ENCODE measurements at regions not wholly inside any gene's neighbourhood (a gene's known extent, or its start where the extent isn't known, plus 50 kb on each side); places are given as distances from the start of the nearest gene placed in this dataset.

DNA sequence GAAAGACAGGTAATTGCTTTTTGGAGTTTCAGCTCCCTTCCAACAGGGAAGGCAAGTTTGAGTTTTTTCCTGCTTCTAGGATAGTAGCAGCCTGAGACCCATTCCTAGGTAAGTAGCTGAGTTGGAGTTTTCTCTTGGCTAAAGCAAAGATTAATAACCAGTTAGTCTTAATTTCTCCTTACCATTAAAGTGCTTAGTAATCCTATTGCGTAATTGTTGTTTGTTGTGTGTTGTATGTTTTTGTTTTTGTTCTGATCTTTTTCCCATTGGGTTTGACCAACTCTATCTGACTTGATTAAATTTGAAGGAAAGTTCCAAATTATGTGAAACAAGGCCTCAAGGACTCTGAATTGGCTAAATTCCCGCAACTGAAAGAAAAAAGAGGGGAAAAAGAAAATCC lies 83.5 kb downstream of the TBX22 start:
- no peak for DNase-seq (ENCODE audit: low read depth in 2 of 3, low spot score in 1 of 3)

DNA sequence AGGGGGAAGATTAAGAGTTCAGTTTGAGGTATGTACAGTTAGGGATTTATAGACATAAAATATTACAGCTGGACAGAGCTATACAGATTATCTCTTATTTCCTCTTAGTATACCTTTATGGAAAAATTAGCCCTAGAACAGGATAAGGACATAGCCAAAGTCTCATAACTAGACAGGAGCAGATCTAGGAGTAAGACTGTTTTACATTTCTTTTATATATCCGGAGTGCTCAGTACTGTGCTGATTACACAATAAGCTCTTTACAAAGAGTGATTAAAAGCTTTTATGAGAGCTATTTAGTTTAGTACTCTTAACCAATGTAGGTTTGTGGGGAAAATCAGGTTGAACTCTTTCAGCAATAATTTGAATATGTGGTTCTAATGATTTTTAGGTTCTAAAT lies 105.8 kb downstream of the TBX22 start:
- no peak for DNase-seq (ENCODE audit: low read depth in 2 of 3, low spot score in 1 of 3)

DNA sequence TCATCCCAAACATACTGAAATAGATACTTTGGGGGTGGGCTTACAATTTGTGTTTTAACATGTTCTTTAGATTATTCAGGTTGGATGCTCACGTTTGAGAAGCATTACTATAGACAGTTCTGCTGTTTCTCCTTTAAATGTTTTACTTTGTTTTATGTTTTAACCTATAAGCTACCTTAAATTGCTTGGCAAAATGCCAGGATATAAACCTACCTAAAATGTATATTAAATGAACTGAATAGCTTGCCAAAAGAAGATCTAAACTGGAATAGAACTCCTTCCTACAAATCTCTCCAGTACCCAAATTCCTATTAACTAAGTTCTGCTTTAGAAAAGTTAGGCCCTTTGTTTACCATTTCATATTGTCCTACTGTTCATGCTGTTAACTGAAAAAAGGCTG lies 124.4 kb downstream of the TBX22 start:
- DNase-seq (ENCODE audit: low read depth in 2 of 3, low spot score in 1 of 3): no peak

DNA sequence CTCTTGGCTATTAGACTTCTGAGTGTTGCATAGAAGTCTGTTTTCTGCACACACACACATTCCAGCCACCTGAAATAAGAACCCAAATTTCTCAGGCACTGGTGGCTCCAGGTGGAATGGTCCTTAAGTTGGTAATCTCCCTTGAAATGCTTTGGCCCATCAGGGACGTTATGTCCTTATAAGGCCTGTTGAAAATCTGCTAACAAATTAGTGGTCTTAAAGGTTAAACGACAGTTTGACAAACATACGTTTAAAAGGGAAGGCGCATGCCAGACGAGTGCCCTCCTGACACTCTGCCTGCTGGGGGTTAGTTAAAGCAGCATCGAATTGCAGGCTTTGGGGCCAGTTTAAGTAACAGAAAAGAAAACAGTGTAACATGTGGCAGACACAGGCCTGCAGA lies 125.0 kb downstream of the TBX22 start:
- no peak for DNase-seq (ENCODE audit: low read depth in 2 of 3, low spot score in 1 of 3)

DNA sequence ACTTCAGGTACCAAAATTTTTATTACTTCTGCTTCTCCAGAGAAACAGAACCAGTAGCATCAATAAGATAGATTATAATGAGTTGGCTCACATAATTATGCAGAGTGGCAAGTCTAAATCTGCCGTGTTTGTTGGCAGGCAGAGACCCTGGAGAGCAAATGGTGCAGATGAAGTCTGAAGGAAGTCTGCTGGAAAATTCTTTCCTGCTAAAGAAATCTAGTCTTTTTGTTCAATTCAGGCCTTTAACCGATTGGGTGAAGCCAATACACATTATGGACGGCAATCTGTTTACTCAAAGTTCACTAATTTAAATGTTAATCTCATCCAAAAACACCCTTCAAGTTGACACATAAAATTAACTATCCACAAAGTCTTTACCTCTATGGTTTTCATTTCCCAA lies 156.0 kb downstream of the TBX22 start:
- DNase-seq (ENCODE audit: low read depth in 2 of 3, low spot score in 1 of 3): no peak

DNA sequence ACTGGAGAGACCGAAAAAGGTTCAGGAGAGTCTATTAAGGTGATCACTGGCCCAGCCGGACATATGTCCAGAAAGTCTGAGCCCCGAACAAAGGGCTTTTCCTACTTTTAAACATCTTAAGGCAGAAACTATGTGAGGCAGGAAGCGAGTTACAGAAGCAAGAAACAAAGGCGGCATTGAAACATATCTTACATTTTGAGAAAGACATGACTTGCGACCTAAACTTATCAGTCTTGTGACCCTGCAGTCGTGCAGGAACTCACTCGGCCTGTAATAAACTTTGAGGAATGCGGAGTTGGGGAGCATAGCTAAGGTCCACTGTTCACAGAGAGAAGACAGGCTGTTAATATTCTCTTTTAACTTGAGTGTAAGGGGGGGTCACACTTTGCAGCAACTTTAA lies 158.7 kb downstream of the TBX22 start:
- no peak for DNase-seq (ENCODE audit: low read depth in 2 of 3, low spot score in 1 of 3)

DNA sequence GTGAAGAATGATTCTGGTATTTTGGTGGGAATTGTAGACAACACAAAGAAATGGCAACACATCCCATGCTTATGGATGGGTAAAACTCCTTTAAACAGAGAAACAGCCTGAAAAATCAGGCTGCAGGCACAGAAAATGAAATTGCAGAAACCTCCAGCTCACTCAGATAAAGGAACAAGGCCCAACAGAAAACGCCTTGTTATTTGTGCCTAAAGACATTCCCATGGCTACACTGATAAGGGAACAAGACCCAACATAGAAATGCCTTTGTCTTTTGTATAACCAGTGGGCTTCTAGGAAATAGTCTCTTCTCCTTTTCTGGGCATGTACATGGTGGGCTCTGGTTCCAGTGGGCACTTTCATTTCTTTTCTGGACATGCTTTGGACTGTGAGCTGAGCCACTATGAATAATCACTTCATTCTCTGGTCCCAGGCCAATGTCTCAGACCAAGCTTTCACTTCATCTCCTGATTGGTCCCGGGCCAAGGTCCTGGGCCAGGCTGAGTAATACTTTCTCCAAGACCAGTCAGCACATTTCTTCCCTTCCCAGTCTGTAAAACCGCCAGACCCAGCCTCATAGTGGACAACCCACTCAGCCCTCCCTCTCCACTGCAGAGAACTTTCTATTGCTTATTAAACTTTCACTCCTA lies 160.5 kb downstream of the TBX22 start:
- DNase-seq (ENCODE audit: low read depth in 2 of 3, low spot score in 1 of 3): no peak

DNA sequence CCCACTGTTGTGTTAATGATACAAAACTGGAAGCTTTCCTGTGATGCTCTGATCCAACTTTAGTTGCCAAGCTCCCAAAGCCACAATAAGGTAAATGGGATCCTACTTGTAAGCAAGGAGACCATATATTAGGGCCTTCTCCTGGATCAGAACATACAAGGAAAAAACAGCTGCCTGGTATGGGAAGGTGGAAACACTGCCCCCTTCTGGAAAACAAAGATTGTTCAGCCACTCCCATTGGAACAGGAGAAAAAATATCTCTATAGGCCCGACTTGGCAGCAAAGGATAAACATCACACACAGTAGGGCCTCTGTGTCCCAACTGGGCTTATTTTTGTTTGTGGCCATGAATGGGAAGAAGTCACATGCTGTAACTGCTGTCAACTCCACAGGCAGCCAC lies 166.5 kb downstream of the TBX22 start:
- no peak for DNase-seq (ENCODE audit: low read depth in 2 of 3, low spot score in 1 of 3)

DNA sequence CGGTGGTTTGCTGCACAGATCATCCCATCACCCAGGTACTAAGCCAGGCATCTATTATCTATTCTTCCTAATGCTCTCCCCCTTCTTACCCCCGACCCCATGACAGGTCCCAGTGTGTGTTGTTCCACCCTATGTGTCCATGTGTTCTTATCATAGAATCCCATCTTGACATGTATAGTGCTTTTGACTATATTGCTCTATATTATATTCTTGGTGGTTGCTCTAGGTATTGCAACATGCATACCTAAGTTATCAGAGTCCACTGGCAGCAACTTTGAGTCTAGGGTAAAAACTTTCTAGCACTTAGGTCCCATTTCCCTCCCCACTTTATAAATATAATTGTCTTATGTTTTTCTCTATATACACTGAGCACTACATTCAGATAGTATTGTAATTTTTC lies 170.3 kb downstream of the TBX22 start:
- no peak for DNase-seq (ENCODE audit: low read depth in 2 of 3, low spot score in 1 of 3)

DNA sequence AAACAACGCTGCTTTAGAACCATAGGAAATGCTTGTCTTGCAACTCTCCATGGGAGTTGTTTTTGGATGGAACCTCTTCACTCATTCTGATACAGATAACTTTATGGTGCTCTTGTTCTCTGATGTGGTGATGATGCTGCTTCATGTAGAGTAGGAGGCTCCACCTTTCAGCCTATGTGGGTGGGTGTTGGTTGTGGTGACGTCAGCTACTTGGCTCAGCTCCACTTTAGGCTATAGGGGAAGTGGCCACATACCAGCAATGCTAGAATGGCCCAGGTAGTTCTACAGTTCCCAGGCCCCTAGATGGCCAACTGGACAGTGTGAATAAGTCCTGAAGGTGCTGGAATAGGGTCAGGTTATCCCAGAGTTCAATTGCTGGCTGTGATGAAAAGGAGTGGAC lies 192.1 kb downstream of the TBX22 start:
- DNase-seq (ENCODE audit: low read depth in 2 of 3, low spot score in 1 of 3): no peak

DNA sequence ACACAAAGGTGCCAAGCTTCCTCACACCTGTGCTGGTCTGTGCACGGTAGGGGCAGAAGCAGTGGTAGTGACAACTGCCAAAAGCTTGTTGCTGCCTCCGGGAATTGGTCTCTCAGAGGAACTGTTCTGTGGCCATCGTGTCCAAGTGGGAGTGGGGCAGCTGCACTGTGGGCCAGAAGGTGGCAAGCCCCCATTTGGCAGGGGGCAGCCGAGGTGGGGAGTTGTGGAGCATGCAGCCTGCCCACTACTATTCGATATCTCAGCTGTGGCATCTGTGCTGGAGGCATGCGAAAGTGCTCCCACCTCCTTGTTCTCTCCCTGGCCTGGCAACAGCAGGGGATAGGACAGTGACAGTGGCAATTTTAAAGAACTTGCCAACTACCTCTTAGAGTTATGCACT lies 192.8 kb downstream of the TBX22 start:
- DNase-seq (ENCODE audit: low read depth in 2 of 3, low spot score in 1 of 3): no peak

DNA sequence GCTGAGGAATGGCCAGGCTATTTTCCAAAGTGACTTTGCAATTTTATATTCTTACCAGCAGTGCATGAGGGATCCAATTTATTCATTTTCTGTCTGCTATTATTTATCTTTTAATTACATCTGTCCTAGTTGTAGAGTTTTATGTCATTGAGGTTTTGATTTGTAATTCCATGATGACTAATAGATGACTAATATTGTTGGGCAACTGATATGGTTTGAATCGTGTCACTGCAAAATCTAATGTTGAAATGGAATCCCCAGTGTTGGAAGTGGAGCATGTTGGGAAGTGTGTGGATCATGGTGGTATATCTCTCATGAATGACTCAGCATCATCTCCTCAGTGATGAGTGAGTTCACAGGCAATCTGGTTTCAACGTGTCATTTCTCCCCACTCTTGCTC lies 201.5 kb downstream of the TBX22 start:
- DNase-seq (ENCODE audit: low read depth in 2 of 3, low spot score in 1 of 3): no peak

DNA sequence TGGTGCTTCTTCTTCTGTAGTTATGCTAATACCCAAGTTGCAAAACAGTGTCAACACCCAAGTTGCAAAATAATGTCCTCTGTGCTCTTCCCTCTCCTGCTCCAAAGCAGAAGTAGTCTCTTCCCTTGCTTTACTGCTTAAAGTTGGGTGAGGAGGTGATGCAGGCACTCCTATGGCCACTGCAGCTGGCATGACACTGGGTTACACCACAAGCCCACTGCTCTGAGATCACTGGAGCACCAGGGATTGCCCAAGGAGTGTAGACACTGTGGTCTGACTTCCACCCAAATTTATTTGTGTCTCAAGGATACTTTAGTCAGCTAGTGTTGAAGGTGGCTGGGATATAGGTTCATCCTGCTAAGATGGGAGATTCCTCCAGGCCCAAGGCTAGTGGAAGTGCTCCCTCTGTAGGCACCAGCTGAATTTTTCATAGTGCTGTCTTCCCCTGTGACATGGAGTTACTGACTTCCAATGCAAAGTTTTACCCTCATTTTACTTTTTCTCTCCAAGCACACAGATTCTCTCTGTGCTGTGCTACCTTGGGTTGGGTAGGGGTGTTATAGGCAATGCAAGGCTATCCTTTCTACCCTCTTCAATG lies 196.2 kb upstream of the TENT5D start:
- DNase-seq (ENCODE audit: low read depth in 2 of 3, low spot score in 1 of 3): no peak

DNA sequence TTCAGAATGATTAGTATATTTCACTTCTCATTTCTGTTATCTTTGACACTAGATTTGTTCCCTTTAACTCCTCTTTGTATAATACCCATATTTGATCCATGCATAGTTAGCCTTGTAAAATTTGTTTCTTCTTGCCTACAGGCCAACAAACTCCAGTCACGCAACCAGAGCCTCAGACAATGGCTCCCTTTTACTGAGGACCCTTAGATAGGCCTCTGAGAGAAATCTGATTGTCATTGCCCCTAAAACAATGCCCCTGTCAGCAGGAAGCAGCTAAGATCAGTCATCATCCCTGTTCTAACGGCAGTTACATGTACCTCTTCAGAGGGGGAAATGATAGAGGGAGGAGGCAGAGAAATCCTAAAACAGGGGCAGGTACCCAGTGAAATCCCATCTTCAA lies 190.6 kb upstream of the TENT5D start:
- no peak for DNase-seq (ENCODE audit: low read depth in 2 of 3, low spot score in 1 of 3)

DNA sequence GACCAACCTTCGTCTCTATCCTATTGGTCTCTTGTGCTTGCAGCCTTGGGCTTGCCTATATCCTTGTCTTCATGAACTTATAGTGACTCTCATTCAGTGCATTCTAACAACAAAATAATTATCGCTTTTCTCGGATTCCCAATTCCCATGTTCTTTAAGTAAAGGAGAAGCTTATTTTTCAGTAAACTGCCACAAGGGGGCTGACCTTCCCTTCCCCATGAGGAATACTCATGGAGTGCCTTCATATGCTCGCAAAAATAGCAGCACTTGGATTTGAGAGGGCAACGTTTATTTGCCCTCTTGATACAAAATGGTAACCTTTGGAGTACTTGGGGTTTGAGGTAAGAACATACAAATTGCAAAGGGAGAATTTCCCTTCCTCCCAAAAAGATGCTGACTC lies 183.2 kb upstream of the TENT5D start:
- DNase-seq (ENCODE audit: low read depth in 2 of 3, low spot score in 1 of 3): no peak

DNA sequence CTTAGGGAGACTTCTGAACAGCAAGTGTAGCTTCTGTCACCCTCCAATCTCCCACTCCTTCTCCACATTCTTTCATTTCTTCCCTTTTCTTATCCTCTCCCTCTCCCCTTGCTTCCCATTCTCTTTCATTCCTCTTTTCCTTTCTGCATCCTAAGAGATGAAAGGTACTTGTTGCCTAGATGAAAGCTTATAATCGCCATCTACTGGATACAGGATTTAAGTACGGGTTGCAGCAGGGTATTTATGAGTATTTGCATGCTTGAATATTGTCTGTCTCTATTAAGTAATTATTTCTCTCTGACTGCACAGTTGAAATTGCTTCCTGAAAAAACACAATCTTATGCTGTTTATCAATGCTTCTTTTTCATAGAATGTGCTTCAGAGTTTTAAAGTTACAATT lies 174.0 kb upstream of the TENT5D start:
- DNase-seq (ENCODE audit: low read depth in 2 of 3, low spot score in 1 of 3): no peak

DNA sequence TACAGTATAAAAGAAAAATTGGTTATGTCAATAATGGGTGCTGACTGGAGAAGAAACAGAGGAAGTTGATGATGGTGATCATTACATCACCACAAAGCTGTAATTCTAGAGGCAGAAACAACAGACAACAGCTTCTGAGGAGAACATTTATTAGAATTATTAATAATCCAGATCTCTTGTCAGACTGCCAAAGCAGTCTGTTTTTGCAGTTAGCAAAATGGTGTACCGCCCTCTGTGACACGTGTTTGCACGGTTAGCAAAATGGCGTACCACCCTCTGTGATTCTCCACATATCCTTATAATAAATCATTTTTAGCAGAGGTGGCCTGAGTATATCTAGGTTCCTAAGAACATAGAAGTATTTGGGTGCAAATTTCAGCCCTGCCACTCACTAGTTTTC lies 154.0 kb upstream of the TENT5D start:
- no peak for DNase-seq (ENCODE audit: low read depth in 2 of 3, low spot score in 1 of 3)

DNA sequence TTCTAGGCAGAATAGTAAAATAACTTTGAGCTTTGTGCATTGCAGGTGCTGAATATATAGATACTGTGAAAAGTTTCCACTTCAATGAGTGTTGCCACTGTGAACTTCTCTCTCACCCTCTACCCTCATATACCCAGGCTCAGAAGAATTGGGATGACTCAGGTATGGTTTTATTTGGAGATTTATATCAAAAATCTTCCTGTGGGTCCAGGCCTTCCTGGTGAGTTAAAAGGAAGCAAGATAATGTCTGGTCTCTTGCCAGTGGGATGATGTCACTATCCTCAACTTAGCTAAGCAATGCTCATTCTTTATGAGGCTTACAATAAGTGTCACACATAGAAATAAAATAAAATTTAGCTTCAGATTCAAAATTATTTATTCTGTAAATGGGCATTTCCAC lies 153.3 kb upstream of the TENT5D start:
- DNase-seq (ENCODE audit: low read depth in 2 of 3, low spot score in 1 of 3): no peak

DNA sequence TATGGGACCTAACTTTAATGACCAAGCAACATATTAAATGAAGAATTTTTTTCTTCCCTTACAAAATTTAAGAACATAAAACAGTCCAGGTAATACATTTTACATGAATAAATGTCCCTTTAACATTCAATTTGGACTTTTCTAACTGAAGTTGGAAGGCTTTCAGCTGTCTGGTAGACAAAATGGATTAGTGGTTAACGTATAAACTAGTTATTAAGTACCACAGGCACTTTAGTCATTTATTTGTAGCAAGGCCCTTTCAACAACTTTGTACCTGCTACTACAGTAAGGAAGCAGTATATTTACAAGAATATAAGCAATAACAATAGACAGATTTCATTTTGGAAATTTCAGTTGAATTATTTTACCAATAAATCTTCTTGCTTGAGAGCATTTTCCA lies 152.5 kb upstream of the TENT5D start:
- no peak for DNase-seq (ENCODE audit: low read depth in 2 of 3, low spot score in 1 of 3)

DNA sequence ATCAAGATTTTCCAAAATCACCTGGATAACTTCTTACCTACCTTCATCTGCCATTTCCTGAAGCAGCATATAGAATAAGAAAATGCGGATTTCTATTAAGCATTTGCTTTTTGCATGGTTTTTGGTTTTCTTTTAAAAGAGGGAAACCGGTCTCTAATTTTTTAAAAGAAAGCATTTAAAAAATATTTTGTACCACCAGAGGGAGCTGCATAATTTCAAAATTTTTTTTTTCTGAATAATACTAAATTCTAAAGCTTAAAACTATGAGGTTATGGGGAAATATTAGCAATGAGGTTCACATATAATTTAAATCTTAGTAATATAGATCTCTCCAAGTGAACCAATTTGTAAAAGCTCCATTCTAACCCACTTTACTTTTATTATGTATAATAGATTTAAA lies 137.7 kb upstream of the TENT5D start:
- no peak for DNase-seq (ENCODE audit: low read depth in 2 of 3, low spot score in 1 of 3)

DNA sequence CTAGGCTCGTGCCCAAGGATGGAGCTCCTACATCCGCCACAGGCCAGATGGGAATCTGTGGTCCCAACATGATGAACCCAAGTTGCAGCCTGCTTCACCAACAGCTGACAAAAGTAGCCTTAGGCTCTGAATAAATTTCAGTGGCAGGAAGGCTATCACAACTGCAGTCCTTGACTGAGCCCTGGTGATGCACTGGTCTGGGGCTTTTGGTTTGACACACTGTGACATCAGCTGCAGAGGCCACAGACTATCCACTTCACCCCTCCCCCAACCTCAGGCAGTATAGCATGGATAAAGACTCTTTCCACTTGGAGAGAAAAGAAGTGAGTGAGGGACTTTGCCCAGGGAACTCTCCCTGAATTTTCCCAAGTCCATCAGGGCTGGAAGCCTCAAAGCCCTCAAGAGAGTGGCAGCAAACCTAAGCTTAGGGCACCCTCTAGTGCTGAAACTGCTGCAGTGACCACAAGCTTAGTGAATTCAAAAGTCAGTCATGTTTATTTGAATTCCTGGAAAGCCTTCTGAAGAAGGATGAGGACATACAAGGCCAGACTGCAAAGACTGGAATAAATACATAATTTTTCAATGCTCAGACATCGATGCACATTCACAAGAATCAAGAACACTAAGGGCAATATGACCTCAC lies 135.0 kb upstream of the TENT5D start:
- peak in 1 of 3 donors; percentile 5 for DNase-seq (ENCODE audit: low read depth in 2 of 3, low spot score in 1 of 3)

DNA sequence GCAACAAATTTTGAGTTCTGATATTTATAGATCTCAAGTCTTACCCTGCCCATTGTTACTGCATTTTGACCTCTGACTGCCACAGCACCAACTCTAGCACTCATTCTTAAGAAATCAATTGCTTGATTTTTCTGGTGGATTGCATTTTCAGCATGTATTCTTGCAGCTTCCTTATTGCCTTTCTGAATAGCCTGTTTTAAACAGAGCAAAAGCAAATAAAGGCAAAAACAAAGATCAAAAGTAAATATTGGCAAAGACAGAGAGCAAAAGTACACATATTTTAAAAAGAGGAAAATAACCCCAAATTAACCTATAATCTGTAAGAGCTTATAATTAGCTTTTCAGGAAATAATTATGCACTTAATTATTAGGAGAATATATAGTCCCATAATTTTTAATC lies 129.4 kb upstream of the TENT5D start:
- DNase-seq (ENCODE audit: low read depth in 2 of 3, low spot score in 1 of 3): no peak

DNA sequence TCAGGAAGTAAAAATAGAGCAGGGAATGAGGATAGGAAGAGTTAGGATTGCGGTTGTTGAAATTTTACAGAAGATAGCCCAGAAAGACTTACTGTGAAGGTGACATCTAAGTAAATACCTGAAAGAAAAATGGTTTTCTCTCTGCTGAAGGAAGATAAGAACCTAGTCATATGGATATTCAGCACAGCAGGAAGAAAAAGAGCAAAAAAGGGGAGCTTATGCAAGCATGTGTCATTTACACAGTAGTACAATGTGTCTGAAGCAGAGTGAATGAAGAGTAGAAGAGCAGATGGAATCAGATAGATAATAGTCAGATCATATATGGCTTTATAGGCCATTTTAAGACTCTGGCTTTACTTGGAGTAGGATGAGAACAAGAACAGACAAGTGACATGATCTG lies 126.9 kb upstream of the TENT5D start:
- no peak for DNase-seq (ENCODE audit: low read depth in 2 of 3, low spot score in 1 of 3)
